Right cardiac atrium (tissue), 5 donors: ENCODE measurements at regions not wholly inside any gene's neighbourhood (a gene's known extent, or its start where the extent isn't known, plus 50 kb on each side); places are given as distances from the start of the nearest gene placed in this dataset.

ENCODE experiments used
- ATAC-seq, 2 donors: fragments of 200-7000 bp; cut with Tn5 transposase; one replicate each; pipeline versions ENCODE4 v1.8.0 to v1.9.1; 2020; ENCODE audit warnings: moderate library complexity in 2 of 2, mild to moderate bottlenecking in 1 of 2
- DNase-seq, 3 donors: peaks; one replicate each; pipeline ENCODE4 v3.0.0-alpha.2; 2020
- H3K27ac ChIP-seq: one replicate; pipeline ENCODE4 v1.5.1; 2013; ENCODE audit warnings: mild to moderate bottlenecking, low read length, control low read depth, moderate library complexity
- H3K27me3 ChIP-seq: one replicate; pipeline ENCODE4 v1.6.1; 2013; ENCODE audit not compliant: control insufficient read depth, insufficient read depth
- H3K4me1 ChIP-seq: one replicate; pipeline ENCODE4 v1.6.1; 2013; ENCODE audit warnings: low read length; ENCODE audit not compliant: control insufficient read depth, insufficient read depth
- H3K4me3 ChIP-seq: one replicate; pipeline ENCODE4 v1.5.1; 2013; ENCODE audit warnings: low read length, control low read depth
- H3K9me3 ChIP-seq: one replicate; pipeline ENCODE4 v1.6.1; 2013; ENCODE audit warnings: low read length; ENCODE audit not compliant: control insufficient read depth
- whole genome bisulfite sequencing: extraction: QIAGEN DNeasy Blood & Tissue Kit; methylation state at CpG from one replicate; pipeline ENCODE4 v1.1.7; 2013; 5-methylcytosine and 5-hydroxymethylcytosine counted together
- intact Hi-C, 4 donors: fragments of 100-400 bp; cut with DNase I; formaldehyde crosslinking; loops; one replicate each; pipeline versions ENCODE4 v1.11.0 to v1.14.0; 2022 to 2023
- donor health status: healthy with polysubstance abuse.
- donor health status: DM: no; HTN: yes; CAD: no.
- donor health status: DM: no; HTN: no; CAD: no.
- donor health status: DM: no; HTN: yes; CAD: no; lungs with severe emphysema.
- donor health status: DM: yes; HTN: yes; CAD: no.

- 92% methylated on average over 4 of the region's 4 CpGs for WGBS
- Histone ChIP-seq H3K27me3 (no peaks in the 10 kb centered on the region), H3K4me3 (no peak overlapping the region), H3K9me3 (no peaks in the 10 kb centered on the region), H3K27ac (no peak overlapping the region), H3K4me1 (peaks cover 7% of the 10 kb centered on the region)
- ATAC-seq (no peak), DNase-seq (no peak)
- intact Hi-C loops: loop anchor here in 1 of 4 donors (10.0 kb wide), 1 partner anchor 297 kb away; no protein-coding TSS in a partner anchor
These were observed 94.9 kb upstream of the NREP start for GRCh38 chr5:111851631-111852548.

GRCh38 chr5:111848476-111848875, 91.5 kb upstream of the NREP start:
- ATAC-seq (no peak), DNase-seq (no peak)
- no peak overlapping the region for H3K4me3 ChIP-seq
- no peak overlapping the region for H3K27ac ChIP-seq
- H3K9me3 ChIP-seq: no peaks in the 10 kb centered on the region
- no peaks in the 10 kb centered on the region for H3K27me3 ChIP-seq
- intact Hi-C loops: no loop called here
- H3K4me1 ChIP-seq: no peaks in the 10 kb centered on the region
- WGBS: 71% methylated on average over 3 of the region's 3 CpGs

GRCh38 chr5:111847052-111847925, 90.3 kb upstream of the NREP start:
- intact Hi-C loops: no loop called here
- Histone ChIP-seq H3K4me1 (no peaks in the 10 kb centered on the region), H3K9me3 (no peaks in the 10 kb centered on the region), H3K4me3 (no peak overlapping the region), H3K27me3 (no peaks in the 10 kb centered on the region), H3K27ac (no peak overlapping the region)
- DNase-seq: no peak
- WGBS: 95% methylated on average over 3 of the region's 3 CpGs
- no peak for ATAC-seq

- no peak overlapping the region for H3K27ac ChIP-seq
- H3K27me3 ChIP-seq: no peaks in the 10 kb centered on the region
- H3K4me3 ChIP-seq: no peak overlapping the region
- H3K4me1 ChIP-seq: no peaks in the 10 kb centered on the region
- 93% methylated on average over 6 of the region's 6 CpGs for WGBS
- H3K9me3 ChIP-seq: no peaks in the 10 kb centered on the region
- no peak for DNase-seq
- intact Hi-C loops: no loop called here
- ATAC-seq: no peak
These were observed 83.2 kb upstream of the NREP start for GRCh38 chr5:111840036-111840674.

GRCh38 chr5:111839438-111839837, 82.4 kb upstream of the NREP start:
- no peak overlapping the region for H3K27ac ChIP-seq
- H3K4me3 ChIP-seq: no peak overlapping the region
- no peak for DNase-seq
- no peaks in the 10 kb centered on the region for H3K4me1 ChIP-seq
- H3K27me3 ChIP-seq: no peaks in the 10 kb centered on the region
- no peak for ATAC-seq
- 84% methylated on average over 3 of the region's 3 CpGs for WGBS
- H3K9me3 ChIP-seq: no peaks in the 10 kb centered on the region
- intact Hi-C loops: no loop called here

GRCh38 chr5:111836426-111836825, 79.4 kb upstream of the NREP start:
- no peak for DNase-seq
- intact Hi-C loops: no loop called here

GRCh38 chr5:111834926-111835599, 78.1 kb upstream of the NREP start:
- Histone ChIP-seq H3K9me3 (no peaks in the 10 kb centered on the region), H3K27ac (no peak overlapping the region), H3K4me1 (no peaks in the 10 kb centered on the region), H3K4me3 (no peak overlapping the region), H3K27me3 (no peaks in the 10 kb centered on the region)
- no peak for ATAC-seq
- 92% methylated on average over 2 of the region's 2 CpGs for WGBS
- DNase-seq: peak in 1 of 3 donors; percentile 32
- intact Hi-C loops: no loop called here

More at GRCh38 chr5:111836426-111836825, 79.4 kb upstream of the NREP start:
- H3K4me3 ChIP-seq: no peak overlapping the region
- no peaks in the 10 kb centered on the region for H3K27me3 ChIP-seq
- no peak overlapping the region for H3K27ac ChIP-seq
- no peaks in the 10 kb centered on the region for H3K9me3 ChIP-seq
- no peaks in the 10 kb centered on the region for H3K4me1 ChIP-seq
- ATAC-seq: no peak

GRCh38 chr5:111830333-111830732, 73.3 kb upstream of the NREP start:
- Histone ChIP-seq H3K27ac (no peak overlapping the region), H3K27me3 (no peaks in the 10 kb centered on the region), H3K9me3 (no peaks in the 10 kb centered on the region), H3K4me1 (no peaks in the 10 kb centered on the region), H3K4me3 (no peak overlapping the region)
- 89% methylated on average over 1 of the region's 1 CpG for WGBS
- ATAC-seq (no peak), DNase-seq (no peak)
- intact Hi-C loops: no loop called here

GRCh38 chr5:111829701-111830100, 72.7 kb upstream of the NREP start:
- intact Hi-C loops: no loop called here

GRCh38 chr5:111826064-111826463, 69.1 kb upstream of the NREP start:
- no peak overlapping the region for H3K27ac ChIP-seq
- H3K27me3 ChIP-seq: no peaks in the 10 kb centered on the region
- H3K4me1 ChIP-seq: no peaks in the 10 kb centered on the region
- intact Hi-C loops: no loop called here
- 93% methylated on average over 6 of the region's 6 CpGs for WGBS
- no peak overlapping the region for H3K4me3 ChIP-seq
- DNase-seq (no peak), ATAC-seq (no peak)
- no peaks in the 10 kb centered on the region for H3K9me3 ChIP-seq

More at GRCh38 chr5:111829701-111830100, 72.7 kb upstream of the NREP start:
- no peaks in the 10 kb centered on the region for H3K4me1 ChIP-seq
- no peak for DNase-seq
- H3K4me3 ChIP-seq: no peak overlapping the region
- H3K27ac ChIP-seq: no peak overlapping the region
- H3K27me3 ChIP-seq: no peaks in the 10 kb centered on the region
- ATAC-seq: no peak
- no peaks in the 10 kb centered on the region for H3K9me3 ChIP-seq
- 89% methylated on average over 1 of the region's 1 CpG for WGBS
